ENCODE measurements at regions not wholly inside any gene's neighbourhood (a gene's known extent, or its start where the extent isn't known, plus 50 kb on each side); places are given as distances from the start of the nearest gene placed in this dataset.
"Not testable (repeated sequence)": the region's sequence is repeated elsewhere in the genome, so short reads cannot be mapped to it uniquely, and the experiment has no call there.

- DNase-seq (ENCODE audit: low read depth in 2 of 2), result no peak
Observed at GRCh38 chr17:20938988-20939615, 103.7 kb downstream of the USP22 start.

GRCh38 chr17:20941872-20942271 is 100.9 kb downstream of the USP22 start:
- DNase-seq (ENCODE audit: low read depth in 2 of 2), result no peak

DNA sequence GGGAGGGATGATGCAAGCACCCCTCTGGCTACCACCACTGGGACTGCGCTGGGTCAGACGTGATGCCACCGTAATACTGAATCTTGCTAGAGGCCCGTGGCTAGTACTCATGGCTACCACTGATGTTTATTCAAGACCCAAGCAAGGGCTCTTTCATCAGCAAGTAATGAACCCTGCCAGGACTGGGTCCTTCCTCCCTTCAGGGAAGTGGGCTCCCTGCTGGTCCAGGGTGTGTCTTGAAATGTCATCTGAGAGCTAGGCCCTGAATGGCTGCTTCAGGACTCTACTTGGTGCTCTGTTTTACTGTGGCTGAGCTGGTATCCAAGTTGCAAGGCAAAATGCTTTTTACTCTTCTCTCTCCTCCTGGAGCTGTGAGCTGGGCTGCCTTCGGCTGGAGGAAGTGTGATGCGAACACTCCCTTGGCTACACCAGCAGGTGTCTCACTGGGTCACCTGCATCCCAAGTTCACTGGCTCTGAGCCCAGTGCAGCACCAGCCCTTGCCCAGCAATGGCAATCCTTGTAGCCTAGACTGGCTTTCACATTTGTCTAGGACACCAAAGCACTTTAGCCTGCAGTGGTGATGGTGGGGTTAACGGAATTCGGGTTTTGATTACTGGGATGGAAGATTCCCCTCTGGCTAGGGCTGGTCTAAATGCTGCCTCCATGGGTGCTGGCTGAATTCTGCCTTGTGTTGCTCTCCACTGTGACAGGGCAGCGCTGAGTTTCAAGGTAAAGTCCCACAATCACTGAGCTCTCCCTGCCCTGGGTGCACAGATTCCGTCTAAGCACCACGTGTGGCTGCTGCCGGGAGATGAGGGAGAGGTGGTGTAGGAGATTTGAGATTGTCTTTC is 98.6 kb downstream of the USP22 start:
- DNase-seq (ENCODE audit: low read depth in 2 of 2), result peak in 1 of 2 donors; percentile 5

- not testable (repeated sequence) for DNase-seq (ENCODE audit: low read depth in 2 of 2)
Observed at GRCh38 chr17:20947708-20948107, 95.1 kb downstream of the USP22 start.

DNA sequence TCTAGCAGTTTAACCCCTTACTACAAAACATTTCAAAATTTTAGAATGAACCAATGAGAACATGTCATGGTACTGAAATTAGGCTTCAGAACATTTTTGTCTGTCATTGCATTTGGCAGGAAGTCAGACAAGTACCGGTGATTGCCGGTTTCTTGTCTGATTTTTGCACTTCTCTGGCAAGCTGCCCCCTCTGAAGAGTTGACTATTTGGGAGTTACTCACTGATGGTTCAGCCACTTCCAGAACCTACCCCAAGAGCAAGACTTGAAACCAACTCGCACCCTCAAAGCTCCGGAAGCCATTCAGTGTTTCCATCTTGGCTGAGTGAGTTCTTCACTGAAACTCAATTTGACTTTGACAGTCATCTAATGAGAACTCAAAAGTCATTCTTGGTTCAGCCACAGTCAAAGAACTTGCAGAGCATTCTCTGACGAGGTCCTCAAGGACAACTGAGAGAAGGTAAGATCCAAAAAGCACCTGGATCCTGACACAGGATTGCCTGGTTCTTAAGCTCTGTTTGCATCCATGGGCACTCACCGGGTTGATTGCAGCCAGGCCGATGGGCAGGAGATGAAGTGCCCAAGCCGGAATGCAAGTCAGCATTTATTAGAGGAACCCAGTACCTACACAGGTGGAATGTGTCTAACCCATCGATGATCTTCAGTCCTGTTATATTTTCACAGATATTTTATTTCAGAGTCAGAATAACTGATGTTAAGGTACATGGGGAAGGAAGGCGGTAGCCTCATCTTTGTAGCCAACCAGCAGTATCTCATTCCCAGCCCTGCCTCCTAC is 93.6 kb downstream of the USP22 start:
- peak in 1 of 2 donors; percentile 19 for DNase-seq (ENCODE audit: low read depth in 2 of 2)

All from stimulated activated CD8-positive, alpha-beta memory T cell treated with anti-CD3 and anti-CD28 coated beads, Interleukin-15, amount 100 ng/mL, for 48 hours (primary cell).